Kidney (tissue), 13 donors: ENCODE measurements at regions not wholly inside any gene's neighbourhood (a gene's known extent, or its start where the extent isn't known, plus 50 kb on each side); places are given as distances from the start of the nearest gene placed in this dataset.

ENCODE experiments used
- DNase-seq, 5 donors: peaks; one replicate each; pipeline ENCODE4 v3.0.0-alpha.2; 2013 to 2020
- FAIRE-seq: peaks from 2 replicates; lab custom pipeline; 2012; peaks lifted over from hg19 to GRCh38; lab: Jason Lieb, UNC
- H3K27ac ChIP-seq, 2 donors: one replicate each; pipeline ENCODE4 v1.7.0; 2013; ENCODE audit warnings: low read depth in 2 of 2, low read length in 2 of 2, inconsistent platforms in 1 of 2
- H3K27me3 ChIP-seq: one replicate; pipeline ENCODE4 v1.7.1; 2013; ENCODE audit warnings: low read length, inconsistent platforms; ENCODE audit not compliant: control insufficient read depth, insufficient read depth
- H3K36me3 ChIP-seq, 3 donors: one replicate each; pipeline versions ENCODE4 v1.7.0 to v1.7.1; 2013; ENCODE audit warnings: low read length in 3 of 3, control low read depth in 1 of 3, inconsistent platforms in 1 of 3; ENCODE audit not compliant: insufficient read depth in 3 of 3, control insufficient read depth in 2 of 3
- H3K4me1 ChIP-seq, 3 donors: one replicate each; pipeline versions ENCODE4 v1.7.0 to v1.7.1; 2013; ENCODE audit warnings: low read length in 3 of 3, inconsistent platforms in 1 of 3, low read depth in 1 of 3; ENCODE audit not compliant: control insufficient read depth in 2 of 3, insufficient read depth in 2 of 3
- H3K4me3 ChIP-seq, 3 donors: one replicate each; pipeline versions ENCODE4 v1.7.0 to v1.8.1; 2013; ENCODE audit warnings: low read length in 3 of 3, control low read depth in 1 of 3, inconsistent platforms in 1 of 3
- H3K9ac ChIP-seq, 3 donors: one replicate each; pipeline versions ENCODE4 v1.7.0 to v1.7.1; 2013; ENCODE audit warnings: low read length in 3 of 3, control low read depth in 1 of 3, inconsistent platforms in 1 of 3
- H3K9me3 ChIP-seq, 3 donors: one replicate each; pipeline versions ENCODE4 v1.7.0 to v1.7.1; 2013; ENCODE audit warnings: low read length in 3 of 3, control low read depth in 1 of 3, inconsistent platforms in 1 of 3; ENCODE audit not compliant: control insufficient read depth in 2 of 3, insufficient read depth in 1 of 3
- CTCF ChIP-seq: IDR thresholded peaks from 3 replicates; pipeline ENCODE4 v1.5.1; 2012; ENCODE audit warnings: mild to moderate bottlenecking, moderate library complexity, borderline replicate concordance; ENCODE audit not compliant: insufficient read depth; ENCODE audit errors: extremely low read depth
- intact Hi-C: fragments of 100-400 bp; cut with DNase I; formaldehyde crosslinking; loops from one replicate; pipeline ENCODE4 v1.11.1; 2022
- donor health status: control.
- donor health status: control.
- donor health status: control.
- donor health status: control.
- donor health status: control.
- donor health status: DM: yes; HTN: yes; CAD: no.
- donor health status: Normal renal cell carcinoma (clear cell type).

DNA sequence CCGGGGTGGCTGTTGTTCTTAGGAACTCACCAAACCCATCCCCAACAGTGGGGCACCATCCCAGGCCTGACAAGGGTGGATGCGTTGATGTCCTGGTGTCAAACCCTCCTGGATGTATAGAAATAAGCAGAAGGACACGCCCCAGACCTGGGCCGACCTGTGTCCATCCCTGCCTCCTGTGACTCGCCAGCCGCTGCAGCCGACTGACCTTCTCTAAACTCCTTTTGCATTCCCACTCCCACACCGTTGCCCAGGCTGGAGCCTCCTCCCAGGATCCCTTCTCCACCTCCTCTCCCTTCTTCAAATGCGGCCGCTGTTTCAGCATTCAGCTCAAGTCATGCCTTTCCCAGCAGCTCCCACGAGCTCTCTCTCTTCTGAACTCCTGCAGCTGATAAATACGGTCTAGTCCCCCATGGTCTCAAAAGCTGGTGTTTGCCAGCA lies 213.2 kb upstream of the IER5L start:
- Histone ChIP-seq H3K4me1 (no peaks in the 10 kb centered on the region), H3K9me3 (no peaks in the 10 kb centered on the region), H3K27me3 (no peaks in the 10 kb centered on the region), H3K36me3 (no peaks in the 10 kb centered on the region), H3K27ac (no peak overlapping the region), H3K4me3 (no peak overlapping the region), H3K9ac (no peak overlapping the region)
- intact Hi-C loops = no loop called here
- TF ChIP-seq CTCF = no peak
- FAIRE-seq = no peak
- peak in 2 of 5 donors; percentile 44 to 63 for DNase-seq

DNA sequence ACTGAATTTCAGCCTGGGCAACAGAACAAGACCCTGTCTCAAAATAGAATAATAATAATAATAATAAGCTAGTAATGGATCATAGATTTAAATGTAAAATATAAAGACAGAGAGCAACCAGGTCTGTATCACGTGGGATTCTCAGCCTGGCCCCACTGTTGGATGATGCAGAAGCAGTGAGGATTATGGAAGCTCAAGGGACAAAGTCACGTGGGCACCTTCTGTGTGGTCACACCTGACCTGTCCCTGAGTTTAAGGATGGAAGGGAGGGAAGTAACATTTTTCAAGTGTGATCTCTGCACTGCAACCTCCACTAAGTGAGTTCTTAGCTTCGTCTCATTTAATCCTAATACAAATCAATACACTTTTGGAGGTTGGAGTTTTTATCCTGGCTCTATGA lies 212.5 kb upstream of the IER5L start:
- no peaks in the 10 kb centered on the region for H3K4me1 ChIP-seq
- no peak overlapping the region for H3K9ac ChIP-seq
- no peak for DNase-seq
- no peak overlapping the region for H3K27ac ChIP-seq
- no peak for TF ChIP-seq CTCF
- no peaks in the 10 kb centered on the region for H3K27me3 ChIP-seq
- intact Hi-C loops = no loop called here
- no peak for FAIRE-seq
- no peak overlapping the region for H3K4me3 ChIP-seq
- H3K9me3 ChIP-seq = no peaks in the 10 kb centered on the region
- no peaks in the 10 kb centered on the region for H3K36me3 ChIP-seq

- DNase-seq (no peak), FAIRE-seq (no peak)
- TF ChIP-seq CTCF = no peak
- Histone ChIP-seq H3K4me3 (no peak overlapping the region), H3K36me3 (no peaks in the 10 kb centered on the region), H3K27me3 (no peaks in the 10 kb centered on the region), H3K9me3 (no peaks in the 10 kb centered on the region), H3K4me1 (peaks cover 0 to 5% (median 1%) of the 10 kb centered on the region in 3 donors), H3K9ac (no peak overlapping the region), H3K27ac (no peak overlapping the region)
- intact Hi-C loops = no loop called here
These were observed 209.8 kb upstream of the IER5L start for GRCh38 chr9:129387822-129388221.

DNA sequence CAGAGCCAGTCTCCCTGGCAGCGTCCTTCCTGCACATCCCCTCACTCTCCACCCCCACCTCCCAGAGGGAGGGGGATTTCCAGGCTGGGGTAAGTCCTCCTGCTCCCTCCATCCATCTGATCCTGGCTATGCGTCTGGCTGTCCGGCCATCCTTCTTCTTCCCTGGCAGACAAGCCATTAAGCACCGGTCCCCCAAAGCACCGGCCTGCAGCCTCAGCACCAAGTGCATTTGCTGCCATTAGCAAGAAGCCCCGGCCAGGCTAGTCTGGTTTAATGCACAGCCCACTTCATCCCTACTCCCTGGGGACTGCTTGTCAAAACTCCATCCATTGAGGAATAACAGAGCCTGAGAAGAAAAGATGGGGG lies 208.7 kb upstream of the IER5L start:
- DNase-seq (peak in 2 of 5 donors; percentile 57 to 69), FAIRE-seq (no peak)
- peaks cover 0 to 12% (median 6%) of the 10 kb centered on the region in 3 donors for H3K4me1 ChIP-seq
- H3K27ac ChIP-seq = no peak overlapping the region
- no peak overlapping the region for H3K4me3 ChIP-seq
- no peaks in the 10 kb centered on the region for H3K36me3 ChIP-seq
- no peak for TF ChIP-seq CTCF
- no peak overlapping the region for H3K9ac ChIP-seq
- intact Hi-C loops = no loop called here
- no peaks in the 10 kb centered on the region for H3K27me3 ChIP-seq
- H3K9me3 ChIP-seq = no peaks in the 10 kb centered on the region
